Smooth muscle cell (in vitro differentiated cells): ENCODE measurements at regions not wholly inside any gene's neighbourhood (a gene's known extent, or its start where the extent isn't known, plus 50 kb on each side); places are given as distances from the start of the nearest gene placed in this dataset.

ENCODE experiments used
- DNase-seq: peaks from one replicate; lab custom pipeline; 2025; ENCODE audit not compliant: unreplicated experiment; lab: John Stamatoyannopoulos, UW
- H2AFZ ChIP-seq: fragments of 200-600 bp; sonication (generic); 2 replicates; pipeline ENCODE4 v1.6.0; 2016; ENCODE audit warnings: antibody characterized with exemption, low read depth, mild to moderate bottlenecking
- H3F3A ChIP-seq: fragments of 200-600 bp; sonication (generic); 2 replicates; pipeline ENCODE4 v1.6.0; 2017; ENCODE audit warnings: antibody characterized with exemption, low read depth
- H3K27ac ChIP-seq: fragments of 200-600 bp; sonication (generic); 2 replicates; pipeline ENCODE4 v1.5.1; 2016; ENCODE audit warnings: low read depth, mild to moderate bottlenecking
- H3K27me3 ChIP-seq: fragments of 200-600 bp; sonication (generic); 2 replicates; pipeline ENCODE4 v1.6.1; 2016; ENCODE audit warnings: low read depth, mild to moderate bottlenecking
- H3K36me3 ChIP-seq: fragments of 200-600 bp; sonication (generic); 2 replicates; pipeline ENCODE4 v1.5.1; 2016; ENCODE audit warnings: low read depth
- H3K4me1 ChIP-seq: fragments of 200-600 bp; sonication (generic); 2 replicates; pipeline ENCODE4 v1.5.1; 2016; ENCODE audit warnings: low read depth
- H3K4me2 ChIP-seq: fragments of 200-600 bp; sonication (generic); 2 replicates; pipeline ENCODE4 v1.6.0; 2016; ENCODE audit warnings: mild to moderate bottlenecking
- H3K4me3 ChIP-seq: fragments of 200-600 bp; sonication (generic); 2 replicates; pipeline ENCODE4 v1.5.1; 2016; ENCODE audit warnings: mild to moderate bottlenecking
- H3K79me2 ChIP-seq: fragments of 200-600 bp; sonication (generic); 2 replicates; pipeline ENCODE4 v1.6.0; 2016; ENCODE audit warnings: low read depth, mild to moderate bottlenecking
- H3K9ac ChIP-seq: fragments of 200-600 bp; sonication (generic); 2 replicates; pipeline ENCODE4 v1.6.0; 2016; ENCODE audit warnings: low read depth
- H3K9me3 ChIP-seq: fragments of 200-600 bp; sonication (generic); replicated peaks from 2 replicates; pipeline ENCODE4 v1.5.1; 2016; ENCODE audit warnings: low read depth
- H4K20me1 ChIP-seq: fragments of 200-600 bp; sonication (generic); 2 replicates; pipeline ENCODE4 v1.6.0; 2016; ENCODE audit warnings: low read depth
- CTCF ChIP-seq: fragments of 200-600 bp; sonication (generic); IDR thresholded peaks from 2 replicates; pipeline ENCODE4 v1.5.1; 2017; ENCODE audit warnings: borderline replicate concordance, mild to moderate bottlenecking, antibody characterized with exemption; ENCODE audit not compliant: insufficient read depth, poor library complexity, severe bottlenecking
- WGBS: methylation state at CpG from one replicate; pipeline ENCODE4 v1.1.7; 2016; ENCODE audit warnings: low lambda C conversion rate; 5-methylcytosine and 5-hydroxymethylcytosine counted together

DNA sequence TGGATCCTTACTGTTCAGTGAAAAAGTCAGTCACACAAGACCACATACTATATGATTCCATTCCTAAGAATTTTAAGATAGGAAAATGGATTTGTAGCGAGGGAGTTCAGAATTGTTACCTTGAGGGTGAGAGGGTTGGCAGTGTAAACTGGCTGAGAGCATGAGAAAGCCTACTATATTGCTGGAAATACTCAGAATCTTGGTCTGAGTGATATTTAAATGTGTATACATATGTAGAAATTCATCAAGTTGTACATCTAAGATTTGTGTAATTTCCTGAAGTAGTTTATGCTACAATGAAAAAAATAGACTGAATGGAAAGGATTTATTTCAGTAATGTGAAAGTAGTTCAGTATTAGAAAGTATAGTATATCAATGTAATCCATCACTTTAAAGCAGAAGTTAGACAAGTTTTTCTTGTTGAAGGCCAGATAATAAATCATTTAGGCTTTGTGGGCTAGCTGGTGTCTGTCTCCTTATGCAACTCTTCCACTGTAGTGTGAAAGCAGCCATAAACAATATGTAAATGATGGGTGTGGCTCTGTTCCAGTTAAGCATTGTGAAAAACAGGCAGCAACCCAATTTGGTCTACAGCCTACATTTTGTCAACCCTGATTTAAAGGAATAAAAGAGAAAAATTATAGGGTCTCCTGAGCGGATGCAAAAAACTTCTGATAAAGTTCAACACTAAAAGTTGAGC lies 127.2 kb upstream of the THY1 start:
- Histone ChIP-seq H3K9ac (no peak overlapping the region), H3K27ac (no peak overlapping the region), H3K27me3 (no peaks in the 10 kb centered on the region), H3K9me3 (no peaks in the 10 kb centered on the region), H3K4me2 (no peak overlapping the region), H4K20me1 (no peaks in the 10 kb centered on the region), H3K36me3 (no peaks in the 10 kb centered on the region), H3K4me1 (no peaks in the 10 kb centered on the region), H3F3A (no peaks in the 10 kb centered on the region), H3K4me3 (no peak overlapping the region), H2AFZ (no peak overlapping the region), H3K79me2 (no peaks in the 10 kb centered on the region)
- TF ChIP-seq CTCF = no peak
- no peak for DNase-seq
- WGBS = 45% methylated on average over 2 of the region's 2 CpGs

DNA sequence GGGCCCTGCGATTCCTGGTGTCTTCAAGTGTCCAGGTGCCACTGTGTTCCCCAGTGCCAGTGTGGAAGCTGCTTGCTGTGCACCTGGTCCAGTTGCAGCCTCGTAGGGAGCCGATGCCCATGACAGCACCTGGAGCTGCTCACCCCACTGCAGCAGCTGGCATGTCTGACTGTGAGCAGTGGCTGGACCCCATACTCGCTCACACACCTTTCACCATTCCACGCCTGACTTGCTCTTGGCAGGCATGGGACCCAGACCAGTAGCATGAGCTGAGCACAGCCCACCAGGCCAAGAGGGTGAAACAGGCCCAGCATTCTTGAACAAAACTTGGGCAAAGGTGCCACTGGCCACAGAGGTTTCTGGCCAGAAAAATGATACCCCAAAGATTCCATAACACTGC lies 124.5 kb upstream of the THY1 start:
- H3K79me2 ChIP-seq = no peaks in the 10 kb centered on the region
- WGBS = 78% methylated on average over 5 of the region's 5 CpGs
- TF ChIP-seq CTCF = no peak

GRCh38 chr11:119545978-119546915 lies 123.3 kb upstream of the THY1 start:
- no peak overlapping the region for H3K9ac ChIP-seq
- no peaks in the 10 kb centered on the region for H3F3A ChIP-seq
- no peaks in the 10 kb centered on the region for H3K36me3 ChIP-seq
- no peaks in the 10 kb centered on the region for H4K20me1 ChIP-seq
- H3K4me2 ChIP-seq = no peak overlapping the region
- H3K4me3 ChIP-seq = no peak overlapping the region
- no peaks in the 10 kb centered on the region for H3K27me3 ChIP-seq
- no peak overlapping the region for H2AFZ ChIP-seq
- H3K4me1 ChIP-seq = no peaks in the 10 kb centered on the region
- H3K27ac ChIP-seq = no peak overlapping the region
- DNase-seq = no peak
- no peaks in the 10 kb centered on the region for H3K9me3 ChIP-seq
- H3K79me2 ChIP-seq = no peaks in the 10 kb centered on the region
- no peak for TF ChIP-seq CTCF
- 90% methylated on average over 11 of the region's 13 CpGs for WGBS

More for the DNA sequence above, 124.5 kb upstream of the THY1 start:
- Histone ChIP-seq H2AFZ (no peak overlapping the region), H3K27me3 (no peaks in the 10 kb centered on the region), H3K36me3 (no peaks in the 10 kb centered on the region), H3K27ac (no peak overlapping the region), H3F3A (no peaks in the 10 kb centered on the region), H3K9ac (no peak overlapping the region), H3K9me3 (no peaks in the 10 kb centered on the region), H3K4me1 (no peaks in the 10 kb centered on the region), H3K4me3 (no peak overlapping the region), H3K4me2 (no peak overlapping the region), H4K20me1 (no peaks in the 10 kb centered on the region)
- no peak for DNase-seq
